Cerebellar nuclear complex (tissue), 1 donor: ENCODE measurements at regions not wholly inside any gene's neighbourhood (a gene's known extent, or its start where the extent isn't known, plus 50 kb on each side); places are given as distances from the start of the nearest gene placed in this dataset.

Experiments
- DNase-seq, 2 experiments: peaks; one replicate each; lab custom pipeline; 2025; lab: John Stamatoyannopoulos, UW

GRCh38 chr4:52288212-52288855, 237.2 kb downstream of the SPATA18 start:
- DNase-seq: no peak

GRCh38 chr4:52290466-52290865, 239.4 kb downstream of the SPATA18 start:
- peak; percentile 2 to 76 for DNase-seq

- no peak for DNase-seq
These were observed 241.1 kb downstream of the SPATA18 start for GRCh38 chr4:52292245-52292644.

- DNase-seq: no peak
These were observed 245.2 kb downstream of the SPATA18 start for GRCh38 chr4:52296341-52296740.

- DNase-seq: no peak
These were observed 247.3 kb downstream of the SPATA18 start for GRCh38 chr4:52298444-52298843.

GRCh38 chr4:52299120-52299519, 248.0 kb downstream of the SPATA18 start:
- DNase-seq: peak; percentile 89 to 95

GRCh38 chr4:52311464-52312125, 260.5 kb downstream of the SPATA18 start:
- DNase-seq: no peak

- no peak for DNase-seq
These were observed 261.6 kb downstream of the SPATA18 start for GRCh38 chr4:52312722-52313121.

GRCh38 chr4:52317361-52317879, 266.3 kb downstream of the SPATA18 start:
- no peak for DNase-seq

- no peak for DNase-seq
These were observed 266.9 kb downstream of the SPATA18 start for GRCh38 chr4:52317981-52318380.

- DNase-seq: no peak
These were observed 278.8 kb downstream of the SPATA18 start for GRCh38 chr4:52329894-52330293.

- DNase-seq: no peak
These were observed 292.5 kb downstream of the SPATA18 start for GRCh38 chr4:52343595-52343994.

GRCh38 chr4:52350926-52351325, 299.8 kb downstream of the SPATA18 start:
- DNase-seq: no peak

- no peak for DNase-seq
These were observed 300.7 kb downstream of the USP46 start for GRCh38 chr4:52358366-52358765.

GRCh38 chr4:52358883-52359321, 300.2 kb downstream of the USP46 start:
- no peak for DNase-seq

- DNase-seq: no peak
These were observed 292.9 kb downstream of the USP46 start for GRCh38 chr4:52366191-52366590.

GRCh38 chr4:52366621-52367020, 292.5 kb downstream of the USP46 start:
- no peak for DNase-seq

GRCh38 chr4:52367282-52367830, 291.7 kb downstream of the USP46 start:
- DNase-seq: no peak

- no peak for DNase-seq
These were observed 290.2 kb downstream of the USP46 start for GRCh38 chr4:52368895-52369294.

- DNase-seq: no peak
These were observed 289.5 kb downstream of the USP46 start for GRCh38 chr4:52369649-52370048.

- no peak for DNase-seq
These were observed 288.5 kb downstream of the USP46 start for GRCh38 chr4:52370576-52370975.

- no peak for DNase-seq
These were observed 287.3 kb downstream of the USP46 start for GRCh38 chr4:52371841-52372240.

GRCh38 chr4:52372269-52372668, 286.8 kb downstream of the USP46 start:
- no peak for DNase-seq
